ENCODE measurements at regions not wholly inside any gene's neighbourhood (a gene's known extent, or its start where the extent isn't known, plus 50 kb on each side); places are given as distances from the start of the nearest gene placed in this dataset.

GRCh38 chr9:103355000-103355399 is 359.9 kb downstream of the CYLC2 start:
- Histone ChIP-seq H3K23me2 (ENCODE audit: low read depth, low read length) (no peaks in the 10 kb centered on the region), H3K9me3 (ENCODE audit: insufficient read depth in 2 of 2, low read depth in 1 of 2, low read length in 1 of 2) (peaks cover 0 to 4% of the 10 kb centered on the region in 2 experiments; a peak in 1 of 4 replicates), H3K4me1 (replicated peaks in 1 of 4; ENCODE audit: control insufficient read depth in 3 of 4, insufficient read depth in 4 of 4, low read length in 3 of 4) (no peaks in the 10 kb centered on the region), H3K14ac (ENCODE audit: insufficient read length) (no peak overlapping the region), H2AK5ac (ENCODE audit: low read depth, low read length) (no peak overlapping the region), H3K27me3 (replicated peaks in 1 of 4; ENCODE audit: control insufficient read depth in 3 of 4, extremely low read depth in 1 of 4, insufficient read depth in 3 of 4, low read length in 3 of 4) (no peaks in the 10 kb centered on the region), H3K4ac (replicated peaks; ENCODE audit: insufficient read length, low read depth, low read length) (no peak overlapping the region), H3K4me3 (ENCODE audit: extremely low read depth in 1 of 4, insufficient read depth in 2 of 4, low read depth in 3 of 4, low read length in 4 of 4) (no peak overlapping the region), H4K8ac (ENCODE audit: extremely low read depth, insufficient read depth, low read length) (no peak overlapping the region), H3K27ac (ENCODE audit: low read depth, low read length) (no peak overlapping the region), H3K9ac (replicated peaks in 1 of 4; ENCODE audit: extremely low read depth in 1 of 4, low read depth in 3 of 4, low read length in 3 of 4) (no peak overlapping the region), H3K79me2 (ENCODE audit: control insufficient read depth in 1 of 2, insufficient read depth in 2 of 2, low read length in 2 of 2) (no peaks in the 10 kb centered on the region), H2BK12ac (ENCODE audit: low read depth, low read length) (no peak overlapping the region), H2BK120ac (replicated peaks; ENCODE audit: low read depth, low read length) (no peak overlapping the region), H2BK20ac (ENCODE audit: low read length) (no peak overlapping the region), H2BK15ac (ENCODE audit: low read length) (no peak overlapping the region), H3K79me1 (ENCODE audit: low read depth, low read length) (no peaks in the 10 kb centered on the region), H3K4me2 (ENCODE audit: insufficient read depth in 1 of 2, low read depth in 2 of 2, low read length in 2 of 2) (no peak overlapping the region), H3K18ac (ENCODE audit: extremely low read depth, low read length) (no peak overlapping the region), H2BK5ac (ENCODE audit: low read depth, low read length) (no peak overlapping the region), H3K23ac (ENCODE audit: insufficient read length) (no peak overlapping the region), H4K5ac (ENCODE audit: insufficient read length, low read depth, low read length) (no peak overlapping the region), H2AFZ (ENCODE audit: low read length) (no peak overlapping the region), H3K56ac (replicated peaks; ENCODE audit: insufficient read length, low read depth, low read length) (no peak overlapping the region), H4K20me1 (replicated peaks in 1 of 2; ENCODE audit: control insufficient read depth in 1 of 2, insufficient read depth in 2 of 2, low read length in 2 of 2) (no peaks in the 10 kb centered on the region), H4K91ac (replicated peaks; ENCODE audit: insufficient read length, low read length) (no peak overlapping the region), H3K36me3 (ENCODE audit: control insufficient read depth in 2 of 4, insufficient read depth in 4 of 4, low read length in 3 of 4) (no peaks in the 10 kb centered on the region)
- ChIA-PET POLR2A (ENCODE audit: partially characterized antibody) (no interaction called here), CTCF (ENCODE audit: partially characterized antibody) (no interaction called here)
- TF ChIP-seq CHD2 (IDR thresholded peaks at IDR 0.05; ENCODE audit: low read length) (no peak), HDAC2 (IDR thresholded peaks at IDR 0.05; ENCODE audit: borderline replicate concordance in 1 of 2, low read depth in 2 of 2, low read length in 2 of 2) (no peak), CREB1 (IDR thresholded peaks at IDR 0.05) (no peak), RNF2 (IDR thresholded peaks at IDR 0.05; ENCODE audit: borderline replicate concordance, low read depth, low read length, missing control alignments, poor library complexity, severe bottlenecking) (no peak), SRF (IDR thresholded peaks at IDR 0.05; ENCODE audit: low read depth, low read length) (no peak), MAX (IDR thresholded peaks at IDR 0.05) (no peak), RAD21 (IDR thresholded peaks at IDR 0.05 in 1 of 2, conservative IDR thresholded peaks at IDR 0.05 in 1 of 2; ENCODE audit: low read depth in 2 of 2, low read length in 2 of 2) (no peak)
- no peak for DNase-seq (ENCODE audit: low read depth in 1 of 2, low spot score in 2 of 2)
- 87% methylated on average over 2 of the region's 2 CpGs; no CpG with 5 or more reads in 1 of the 2 experiments for WGBS, 2 experiments (ENCODE audit: extremely low coverage in 1 of 2, insufficient coverage in 1 of 2, insufficient read length in 1 of 2, insufficient replicate concordance in 2 of 2, low coverage in 1 of 2, low lambda C conversion rate in 2 of 2, missing lambda C conversion rate in 1 of 2)
- FAIRE-seq, result no peak
